ENCODE measurements at regions not wholly inside any gene's neighbourhood (a gene's known extent, or its start where the extent isn't known, plus 50 kb on each side); places are given as distances from the start of the nearest gene placed in this dataset.

GRCh38 chr2:120578576-120579352, 156.9 kb upstream of the GLI2 start:
- no peak for TF ChIP-seq CTCF (IDR thresholded peaks at IDR 0.05)
- no peak for TF ChIP-seq EZH2 (IDR thresholded peaks at IDR 0.05)
- TF ChIP-seq EZH2phosphoT487 (IDR thresholded peaks at IDR 0.05) = no peak
